GM06990 (cell line): ENCODE measurements at regions not wholly inside any gene's neighbourhood (a gene's known extent, or its start where the extent isn't known, plus 50 kb on each side); places are given as distances from the start of the nearest gene placed in this dataset.
"Not testable (repeated sequence)": the region's sequence is repeated elsewhere in the genome, so short reads cannot be mapped to it uniquely, and the experiment has no call there.

Source experiments
- DNase-seq: peaks from one replicate; pipeline ENCODE4 v3.0.0-alpha.2; 2011; ENCODE audit not compliant: insufficient read length; ENCODE audit errors: extremely low read depth
- H3K27me3 ChIP-seq: replicated peaks from 2 replicates; pipeline ENCODE4 v1.6.0; 2011; ENCODE audit warnings: low read length; ENCODE audit not compliant: control insufficient read depth, insufficient read depth
- H3K36me3 ChIP-seq: 2 replicates; pipeline ENCODE4 v1.5.1; 2011; ENCODE audit warnings: low read length; ENCODE audit not compliant: control insufficient read depth, insufficient read depth
- H3K4me3 ChIP-seq: replicated peaks from 2 replicates; pipeline ENCODE4 v1.5.1; 2011; ENCODE audit warnings: low read depth, mild to moderate bottlenecking, control low read depth, low read length
- TF ChIP-seq, protein P1 (sequence below): IDR thresholded peaks from 2 replicates; pipeline ENCODE4 v1.5.1; 2011; ENCODE audit warnings: low read length, control low read depth, mild to moderate bottlenecking, inconsistent platforms; ENCODE audit not compliant: insufficient read depth, poor library complexity, severe bottlenecking

DNA sequence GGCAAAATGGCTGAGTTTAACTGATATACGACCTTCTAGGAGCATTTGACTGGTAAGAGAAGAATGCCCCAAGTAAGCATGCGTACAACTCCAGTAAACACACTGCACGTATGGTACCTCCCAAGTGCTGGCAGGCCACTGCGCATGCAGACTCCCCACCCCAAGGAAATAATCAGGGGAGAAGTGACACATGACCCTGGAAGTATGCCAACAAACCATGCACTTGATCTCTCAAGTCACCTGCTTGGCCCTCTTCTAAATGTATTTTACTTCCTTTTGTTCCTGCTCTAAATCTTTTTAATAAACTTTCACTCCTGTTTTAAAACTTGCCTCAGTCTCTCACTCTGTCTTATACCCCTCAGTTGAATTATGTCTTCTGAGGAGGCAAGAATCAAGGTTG lies 129.8 kb upstream of the COL5A2 start:
- no peak for DNase-seq
- H3K4me3 ChIP-seq, result no peak overlapping the region

DNA sequence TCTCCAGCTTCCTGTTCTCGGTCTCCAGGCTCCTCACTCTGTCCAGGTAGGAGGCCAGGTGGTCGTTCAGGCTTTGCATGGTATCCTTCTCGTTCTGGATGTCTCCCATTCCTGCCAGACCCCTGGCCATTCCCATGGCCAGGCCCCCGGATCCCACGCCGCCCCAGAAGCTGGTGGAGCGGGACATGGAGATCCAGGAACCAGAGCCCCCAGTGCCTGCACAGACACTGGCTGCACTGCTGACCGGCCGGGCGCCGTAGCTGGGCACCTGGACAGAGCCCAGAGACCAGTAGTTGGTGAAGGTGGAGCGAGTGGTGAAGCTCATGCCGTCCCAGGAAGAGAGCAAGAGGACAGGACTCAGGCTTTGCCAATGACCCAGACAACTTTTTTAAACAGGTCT lies 129.1 kb upstream of the WDR75 start:
- Histone ChIP-seq H3K36me3 (no peaks in the 10 kb centered on the region), H3K27me3 (no peaks in the 10 kb centered on the region), H3K4me3 (no peak overlapping the region)
- TF ChIP-seq, protein P1, sequence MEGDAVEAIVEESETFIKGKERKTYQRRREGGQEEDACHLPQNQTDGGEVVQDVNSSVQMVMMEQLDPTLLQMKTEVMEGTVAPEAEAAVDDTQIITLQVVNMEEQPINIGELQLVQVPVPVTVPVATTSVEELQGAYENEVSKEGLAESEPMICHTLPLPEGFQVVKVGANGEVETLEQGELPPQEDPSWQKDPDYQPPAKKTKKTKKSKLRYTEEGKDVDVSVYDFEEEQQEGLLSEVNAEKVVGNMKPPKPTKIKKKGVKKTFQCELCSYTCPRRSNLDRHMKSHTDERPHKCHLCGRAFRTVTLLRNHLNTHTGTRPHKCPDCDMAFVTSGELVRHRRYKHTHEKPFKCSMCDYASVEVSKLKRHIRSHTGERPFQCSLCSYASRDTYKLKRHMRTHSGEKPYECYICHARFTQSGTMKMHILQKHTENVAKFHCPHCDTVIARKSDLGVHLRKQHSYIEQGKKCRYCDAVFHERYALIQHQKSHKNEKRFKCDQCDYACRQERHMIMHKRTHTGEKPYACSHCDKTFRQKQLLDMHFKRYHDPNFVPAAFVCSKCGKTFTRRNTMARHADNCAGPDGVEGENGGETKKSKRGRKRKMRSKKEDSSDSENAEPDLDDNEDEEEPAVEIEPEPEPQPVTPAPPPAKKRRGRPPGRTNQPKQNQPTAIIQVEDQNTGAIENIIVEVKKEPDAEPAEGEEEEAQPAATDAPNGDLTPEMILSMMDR, result no peak
- DNase-seq, result no peak

More for the DNA sequence above, 129.8 kb upstream of the COL5A2 start:
- no peaks in the 10 kb centered on the region for H3K27me3 ChIP-seq
- TF ChIP-seq, protein P1, result no peak
- no peaks in the 10 kb centered on the region for H3K36me3 ChIP-seq

DNA sequence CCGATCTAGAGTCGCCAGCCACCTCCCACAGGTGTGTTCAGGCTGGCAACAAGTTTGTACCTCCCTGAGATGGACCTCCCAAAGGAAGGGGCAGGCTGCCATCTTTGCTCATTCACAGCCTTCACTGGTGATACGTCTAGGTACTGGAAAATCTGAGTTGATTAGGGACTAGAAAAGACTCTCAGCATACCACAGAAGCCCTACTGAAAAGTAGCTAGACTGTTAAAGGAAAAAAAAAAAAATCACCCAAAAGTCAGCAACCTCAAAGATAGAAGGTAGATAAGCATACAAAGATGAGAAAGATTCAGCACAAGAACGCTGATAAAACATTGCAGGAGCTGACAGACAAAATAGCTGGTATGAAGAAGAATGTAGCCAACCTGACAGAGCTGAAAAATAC lies 128.6 kb upstream of the WDR75 start:
- Histone ChIP-seq H3K36me3 (no peaks in the 10 kb centered on the region), H3K4me3 (no peak overlapping the region), H3K27me3 (no peaks in the 10 kb centered on the region)
- TF ChIP-seq, protein P1, result no peak
- DNase-seq, result no peak

DNA sequence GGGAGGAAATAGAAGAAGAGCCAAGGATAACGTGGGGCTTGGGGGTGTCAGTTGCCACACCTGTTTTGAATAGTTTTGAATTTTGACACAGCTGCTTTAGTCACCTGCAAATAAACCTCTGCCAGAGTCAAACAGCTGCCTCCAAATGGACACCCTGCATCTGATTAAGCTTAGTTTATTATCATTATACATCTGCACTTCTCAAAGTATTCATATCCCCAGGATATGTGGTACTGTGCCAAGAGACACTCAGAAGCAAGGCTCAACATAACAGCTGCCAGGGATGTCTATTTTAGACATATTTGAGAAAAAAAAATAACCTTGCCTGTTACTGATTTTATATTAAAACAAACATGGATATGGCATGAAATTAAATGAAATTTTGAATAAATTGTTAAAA lies 122.5 kb upstream of the WDR75 start:
- no peak overlapping the region for H3K4me3 ChIP-seq
- TF ChIP-seq, protein P1, result no peak
- H3K36me3 ChIP-seq, result no peaks in the 10 kb centered on the region
- no peak for DNase-seq
- no peaks in the 10 kb centered on the region for H3K27me3 ChIP-seq

DNA sequence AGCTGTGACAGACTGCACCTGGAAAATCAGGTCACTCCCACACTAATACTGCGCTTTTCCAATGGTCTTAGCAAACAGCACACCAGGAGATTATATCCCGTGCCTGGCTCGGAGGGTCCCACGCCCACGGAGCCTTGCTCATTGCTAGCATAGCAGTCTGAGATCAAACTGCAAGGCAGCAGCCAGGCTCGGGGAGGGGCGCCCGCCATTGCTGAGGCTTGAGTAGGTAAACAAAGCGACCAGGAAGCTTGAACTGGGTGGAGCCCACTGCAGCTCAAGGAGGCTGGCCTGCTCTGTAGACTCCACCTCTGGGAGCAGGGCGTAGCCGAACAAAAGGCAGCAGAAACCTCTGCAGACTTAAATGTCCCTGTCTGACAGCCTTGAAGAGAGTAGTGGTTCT lies 121.8 kb upstream of the WDR75 start:
- DNase-seq, H3K4me3 ChIP-seq, H3K27me3 ChIP-seq, H3K36me3 ChIP-seq: not testable (repeated sequence)

DNA sequence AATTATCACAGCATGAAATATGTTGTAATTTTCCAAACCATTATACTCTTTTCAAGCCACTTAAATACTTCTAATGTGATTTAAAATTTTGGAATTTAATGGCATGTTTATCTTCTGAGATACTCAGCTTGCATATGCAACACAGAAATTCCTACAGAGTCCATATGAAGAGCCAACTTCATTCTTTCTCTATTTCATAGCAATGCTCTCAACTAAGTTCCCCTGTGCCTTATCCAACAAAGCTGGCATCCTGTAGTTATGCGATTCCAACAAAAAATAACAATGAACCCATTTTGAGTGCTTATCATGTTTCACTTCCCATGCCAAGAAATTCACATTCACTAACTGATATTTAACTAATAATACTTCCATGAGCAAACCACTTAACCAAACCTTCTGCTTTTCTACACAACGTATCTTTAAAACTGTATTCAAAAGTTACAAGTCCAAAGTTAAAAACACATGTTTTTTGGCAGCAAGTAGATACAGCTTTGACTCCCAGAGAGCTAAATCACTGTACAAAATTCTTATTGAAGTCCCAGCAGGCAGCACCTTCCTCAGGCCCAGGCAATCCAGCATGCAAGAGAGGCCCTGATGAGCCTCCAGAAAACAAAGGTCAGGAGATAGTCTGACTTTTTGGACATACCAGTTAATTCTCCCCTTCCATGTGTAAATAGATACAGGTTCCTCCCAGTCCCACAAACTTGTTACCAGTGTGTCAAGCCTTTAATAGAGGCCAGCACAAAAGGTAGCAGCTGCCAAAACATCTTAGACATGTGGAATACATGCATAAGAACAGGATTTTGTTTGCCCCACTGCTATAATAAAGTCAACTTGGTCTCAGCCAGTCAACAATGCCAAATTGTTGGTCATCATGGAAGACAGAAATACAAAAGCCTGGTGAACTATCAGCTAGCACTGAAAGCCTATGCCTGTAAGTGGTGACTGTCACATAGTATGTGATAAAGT lies 113.1 kb upstream of the WDR75 start:
- no peak for DNase-seq
- TF ChIP-seq, protein P1, result no peak
- H3K36me3 ChIP-seq, result no peaks in the 10 kb centered on the region
- H3K27me3 ChIP-seq, result no peaks in the 10 kb centered on the region
- no peak overlapping the region for H3K4me3 ChIP-seq
